AG09309 (cell line): ENCODE measurements at regions not wholly inside any gene's neighbourhood (a gene's known extent, or its start where the extent isn't known, plus 50 kb on each side); places are given as distances from the start of the nearest gene placed in this dataset.

Experiments used
- DNase-seq: peaks from one replicate; pipeline ENCODE4 v3.0.0-alpha.2; 2010; ENCODE audit warnings: low read depth
- H3K4me3 ChIP-seq: 2 replicates; pipeline ENCODE4 v1.5.1; 2011; ENCODE audit warnings: mild to moderate bottlenecking, low read depth, low read length, moderate library complexity; ENCODE audit not compliant: control insufficient read depth
- TF ChIP-seq, protein P1 (sequence below): IDR thresholded peaks from 2 replicates; pipeline ENCODE4 v1.5.1; 2011; ENCODE audit warnings: mild to moderate bottlenecking, low read depth, low read length, inconsistent platforms; ENCODE audit not compliant: insufficient read depth, control insufficient read depth; ENCODE audit errors: missing control alignments

DNA sequence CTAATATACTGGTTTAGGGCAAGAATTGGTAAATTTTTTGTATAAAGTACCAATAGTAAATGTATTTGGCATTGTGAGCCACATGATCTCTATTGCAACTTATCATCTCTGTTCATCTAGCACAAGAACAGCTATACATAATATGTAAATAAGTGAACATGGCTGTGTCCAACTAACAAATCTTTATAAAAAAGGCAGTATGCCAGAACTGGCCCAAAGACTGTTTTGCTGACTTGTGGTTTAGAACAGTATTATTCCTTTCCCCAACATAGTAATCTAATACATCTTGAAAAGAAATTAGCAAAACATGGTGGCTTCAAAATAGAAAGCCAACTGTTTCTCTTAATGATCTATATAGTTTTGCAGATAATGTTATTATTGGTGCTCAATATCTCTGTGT is 441.4 kb upstream of the CELF4 start:
- no peak overlapping the region for H3K4me3 ChIP-seq
- TF ChIP-seq, protein P1, sequence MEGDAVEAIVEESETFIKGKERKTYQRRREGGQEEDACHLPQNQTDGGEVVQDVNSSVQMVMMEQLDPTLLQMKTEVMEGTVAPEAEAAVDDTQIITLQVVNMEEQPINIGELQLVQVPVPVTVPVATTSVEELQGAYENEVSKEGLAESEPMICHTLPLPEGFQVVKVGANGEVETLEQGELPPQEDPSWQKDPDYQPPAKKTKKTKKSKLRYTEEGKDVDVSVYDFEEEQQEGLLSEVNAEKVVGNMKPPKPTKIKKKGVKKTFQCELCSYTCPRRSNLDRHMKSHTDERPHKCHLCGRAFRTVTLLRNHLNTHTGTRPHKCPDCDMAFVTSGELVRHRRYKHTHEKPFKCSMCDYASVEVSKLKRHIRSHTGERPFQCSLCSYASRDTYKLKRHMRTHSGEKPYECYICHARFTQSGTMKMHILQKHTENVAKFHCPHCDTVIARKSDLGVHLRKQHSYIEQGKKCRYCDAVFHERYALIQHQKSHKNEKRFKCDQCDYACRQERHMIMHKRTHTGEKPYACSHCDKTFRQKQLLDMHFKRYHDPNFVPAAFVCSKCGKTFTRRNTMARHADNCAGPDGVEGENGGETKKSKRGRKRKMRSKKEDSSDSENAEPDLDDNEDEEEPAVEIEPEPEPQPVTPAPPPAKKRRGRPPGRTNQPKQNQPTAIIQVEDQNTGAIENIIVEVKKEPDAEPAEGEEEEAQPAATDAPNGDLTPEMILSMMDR = no peak
- no peak for DNase-seq

- TF ChIP-seq, protein P1 = no peak
- no peak overlapping the region for H3K4me3 ChIP-seq
- DNase-seq = no peak
Measured at GRCh38 chr18:38006541-38006940, 440.9 kb upstream of the CELF4 start.

- H3K4me3 ChIP-seq = no peak overlapping the region
- DNase-seq = no peak
- TF ChIP-seq, protein P1 = no peak
Measured at GRCh38 chr18:37997695-37998094, 432.1 kb upstream of the CELF4 start.

GRCh38 chr18:37987901-37988300 is 422.3 kb upstream of the CELF4 start:
- DNase-seq = no peak
- TF ChIP-seq, protein P1 = no peak
- no peak overlapping the region for H3K4me3 ChIP-seq

GRCh38 chr18:37986665-37987064 is 421.1 kb upstream of the CELF4 start:
- H3K4me3 ChIP-seq = no peak overlapping the region
- DNase-seq = no peak
- TF ChIP-seq, protein P1 = no peak

- H3K4me3 ChIP-seq = no peak overlapping the region
- TF ChIP-seq, protein P1 = no peak
- no peak for DNase-seq
Measured at GRCh38 chr18:37985126-37985525, 419.5 kb upstream of the CELF4 start.

GRCh38 chr18:37980556-37980955 is 415.0 kb upstream of the CELF4 start:
- no peak overlapping the region for H3K4me3 ChIP-seq
- TF ChIP-seq, protein P1 = no peak
- no peak for DNase-seq
